GM21390 (cell line): ENCODE measurements at regions not wholly inside any gene's neighbourhood (a gene's known extent, or its start where the extent isn't known, plus 50 kb on each side); places are given as distances from the start of the nearest gene placed in this dataset.
A peak's percentile ranks its signal among the peaks of the same experiment; 100 is the strongest.

ENCODE experiments used
- ATAC-seq: cut with Tn5 transposase; IDR thresholded peaks from one replicate; pipeline ENCODE4 v1.9.1; 2021; ENCODE audit not compliant: unreplicated experiment

GRCh38 chr3:161794551-161794950 is 297.9 kb downstream of the OTOL1 start:
- no peak for ATAC-seq

GRCh38 chr3:161796312-161796711 is 299.7 kb downstream of the OTOL1 start:
- no peak for ATAC-seq

GRCh38 chr3:161796780-161797179 is 300.2 kb downstream of the OTOL1 start:
- ATAC-seq, result no peak

- ATAC-seq, result no peak
These were observed 301.4 kb downstream of the OTOL1 start for GRCh38 chr3:161798016-161798415.

GRCh38 chr3:161800985-161801559 is 304.5 kb downstream of the OTOL1 start:
- ATAC-seq, result no peak

GRCh38 chr3:161818106-161818505 is 321.5 kb downstream of the OTOL1 start:
- no peak for ATAC-seq

- ATAC-seq, result no peak
These were observed 325.0 kb downstream of the OTOL1 start for GRCh38 chr3:161821591-161821990.

- ATAC-seq, result no peak
These were observed 325.7 kb downstream of the OTOL1 start for GRCh38 chr3:161822291-161822690.

GRCh38 chr3:161823910-161824309 is 327.3 kb downstream of the OTOL1 start:
- no peak for ATAC-seq

GRCh38 chr3:161838021-161838420 is 341.4 kb downstream of the OTOL1 start:
- ATAC-seq, result no peak

- no peak for ATAC-seq
These were observed 351.8 kb downstream of the OTOL1 start for GRCh38 chr3:161848376-161848775.

- peak; percentile 87 for ATAC-seq
These were observed 355.4 kb downstream of the OTOL1 start for GRCh38 chr3:161851941-161852566.

GRCh38 chr3:161852744-161853143 is 356.1 kb downstream of the OTOL1 start:
- ATAC-seq, result no peak

- peak; percentile 75 for ATAC-seq
These were observed 357.7 kb downstream of the OTOL1 start for GRCh38 chr3:161854232-161854771.

GRCh38 chr3:161859057-161859456 is 362.4 kb downstream of the OTOL1 start:
- ATAC-seq, result no peak

- no peak for ATAC-seq
These were observed 363.4 kb downstream of the OTOL1 start for GRCh38 chr3:161859865-161860450.

- no peak for ATAC-seq
These were observed 367.2 kb downstream of the OTOL1 start for GRCh38 chr3:161863775-161864174.

- no peak for ATAC-seq
These were observed 369.6 kb downstream of the OTOL1 start for GRCh38 chr3:161866176-161866575.

- ATAC-seq, result no peak
These were observed 378.9 kb downstream of the OTOL1 start for GRCh38 chr3:161875483-161875882.

- no peak for ATAC-seq
These were observed 382.9 kb downstream of the OTOL1 start for GRCh38 chr3:161879470-161879869.

GRCh38 chr3:161884830-161885229 is 388.2 kb downstream of the OTOL1 start:
- ATAC-seq, result no peak

- no peak for ATAC-seq
These were observed 393.6 kb downstream of the OTOL1 start for GRCh38 chr3:161890147-161890625.
